ENCODE measurements at regions not wholly inside any gene's neighbourhood (a gene's known extent, or its start where the extent isn't known, plus 50 kb on each side); places are given as distances from the start of the nearest gene placed in this dataset.
"Not testable (repeated sequence)": the region's sequence is repeated elsewhere in the genome, so short reads cannot be mapped to it uniquely, and the experiment has no call there.

DNA sequence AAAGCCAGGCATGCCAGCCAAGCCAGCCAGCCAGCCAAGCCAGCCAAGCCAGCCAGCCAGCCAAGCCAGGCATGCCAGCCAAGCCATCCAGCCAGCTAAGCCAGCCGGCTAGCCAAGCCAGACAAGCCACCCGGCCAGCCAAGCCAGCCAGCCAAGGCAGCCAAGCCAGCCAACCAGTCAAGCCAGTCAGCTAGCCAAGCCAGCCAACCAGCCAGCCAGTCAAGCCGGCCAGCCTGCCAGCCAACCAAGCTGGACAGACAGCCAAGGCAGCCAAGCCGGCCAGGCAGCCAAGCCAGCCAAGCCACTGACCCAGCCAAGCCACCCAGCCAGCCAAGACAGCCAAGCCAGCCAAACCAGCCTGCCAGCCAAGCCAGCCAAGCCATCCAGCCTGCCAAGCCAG, 326.9 kb upstream of the PLGLB2 start:
- not testable (repeated sequence) for DNase-seq (ENCODE audit: low read depth, low spot score); H3K4me1 Mint-ChIP-seq; H3K27ac Mint-ChIP-seq (ENCODE audit: unreplicated experiment); H3K36me3 Mint-ChIP-seq (ENCODE audit: low read depth); H3K9me3 Mint-ChIP-seq; H3K27me3 Mint-ChIP-seq (ENCODE audit: low read depth); H3K4me3 Mint-ChIP-seq

DNA sequence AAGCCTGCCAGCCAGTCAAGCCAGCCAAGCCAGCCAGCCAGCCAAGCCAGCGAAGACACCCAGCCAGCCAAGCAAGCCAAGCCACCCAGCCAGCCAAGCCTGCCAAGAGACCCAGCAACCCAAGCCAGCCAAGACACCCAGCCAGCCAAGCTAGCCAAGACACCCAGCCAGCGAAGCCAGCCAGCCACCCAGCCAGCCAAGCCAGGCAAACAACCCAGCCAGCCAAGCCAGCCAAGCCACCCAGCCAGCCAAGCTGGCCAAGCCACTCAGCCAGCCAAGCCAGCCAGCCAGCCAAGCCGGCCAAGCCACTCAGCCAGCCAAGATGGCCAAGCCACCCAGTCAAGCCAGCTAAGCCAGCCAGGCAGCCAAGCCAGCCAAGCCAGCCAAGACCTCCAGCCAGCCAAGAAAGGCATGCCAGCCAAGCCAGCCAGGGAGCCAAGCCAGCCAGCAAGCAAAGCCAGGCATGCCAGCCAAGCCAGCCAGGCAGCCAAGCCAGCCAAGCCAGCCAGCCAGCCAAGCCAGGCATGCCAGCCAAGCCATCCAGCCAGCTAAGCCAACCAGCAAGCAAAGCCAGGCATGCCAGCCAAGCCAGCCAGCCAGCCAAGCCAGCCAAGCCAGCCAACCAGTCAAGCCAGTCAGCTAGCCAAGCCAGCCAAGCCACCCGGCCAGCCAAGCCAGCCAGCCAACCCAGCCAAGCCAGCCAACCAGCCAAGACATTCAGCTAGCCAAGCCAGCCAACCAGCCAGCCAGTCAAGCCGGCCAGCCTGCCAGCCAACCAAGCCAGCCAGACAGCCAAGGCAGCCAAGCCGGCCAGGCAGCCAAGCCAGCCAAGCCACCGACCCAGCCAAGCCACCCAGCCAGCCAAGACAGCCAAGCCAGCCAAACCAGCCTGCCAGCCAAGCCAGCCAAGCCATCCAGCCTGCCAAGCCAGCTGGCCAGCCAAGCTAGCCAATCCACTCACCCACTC, 323.8 kb upstream of the PLGLB2 start:
- not testable (repeated sequence) for H3K27ac Mint-ChIP-seq (ENCODE audit: unreplicated experiment); H3K9me3 Mint-ChIP-seq; H3K4me3 Mint-ChIP-seq; H3K4me1 Mint-ChIP-seq; H3K36me3 Mint-ChIP-seq (ENCODE audit: low read depth); H3K27me3 Mint-ChIP-seq (ENCODE audit: low read depth); DNase-seq (ENCODE audit: low read depth, low spot score)

DNA sequence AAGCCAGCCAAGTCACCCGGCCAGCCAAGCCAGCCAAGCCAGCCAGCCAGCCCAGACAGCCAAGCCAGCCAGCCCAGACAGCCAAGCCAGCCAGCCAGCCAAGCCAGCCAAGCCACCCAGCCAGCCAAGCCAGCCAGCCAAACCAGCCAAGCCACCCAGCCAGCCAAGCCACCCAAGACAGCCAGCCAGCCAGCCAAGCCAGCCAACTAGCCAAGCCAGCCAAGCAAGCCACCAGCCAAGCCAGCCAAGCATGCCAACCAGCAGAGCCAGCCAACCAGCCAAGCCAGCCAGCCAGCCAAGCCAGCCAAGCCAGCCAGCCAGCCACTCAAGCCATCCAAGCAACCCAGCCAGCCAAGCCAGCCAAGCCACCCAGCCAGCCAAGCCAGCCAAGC, 323.1 kb upstream of the PLGLB2 start:
- not testable (repeated sequence) for H3K27ac Mint-ChIP-seq (ENCODE audit: unreplicated experiment); DNase-seq (ENCODE audit: low read depth, low spot score); H3K4me1 Mint-ChIP-seq

DNA sequence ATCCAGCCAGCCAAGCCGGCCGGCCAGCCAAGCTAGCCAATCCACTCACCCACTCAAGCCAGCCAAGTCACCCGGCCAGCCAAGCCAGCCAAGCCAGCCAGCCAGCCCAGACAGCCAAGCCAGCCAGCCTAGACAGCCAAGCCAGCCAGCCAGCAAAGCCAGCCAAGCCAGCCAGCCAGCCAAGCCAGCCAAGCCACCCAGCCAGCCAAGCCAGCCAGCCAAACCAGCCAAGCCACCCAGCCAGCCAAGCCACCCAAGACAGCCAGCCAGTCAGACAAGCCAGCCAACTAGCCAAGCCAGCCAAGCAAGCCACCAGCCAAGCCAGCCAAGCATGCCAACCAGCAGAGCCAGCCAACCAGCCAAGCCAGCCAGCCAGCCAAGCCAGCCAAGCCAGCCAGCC, 322.7 kb upstream of the PLGLB2 start:
- H3K36me3 Mint-ChIP-seq (ENCODE audit: low read depth), result not testable (repeated sequence)

More for the DNA sequence above, 323.1 kb upstream of the PLGLB2 start:
- H3K9me3 Mint-ChIP-seq; H3K36me3 Mint-ChIP-seq (ENCODE audit: low read depth); H3K27me3 Mint-ChIP-seq (ENCODE audit: low read depth); H3K4me3 Mint-ChIP-seq: not testable (repeated sequence)

DNA sequence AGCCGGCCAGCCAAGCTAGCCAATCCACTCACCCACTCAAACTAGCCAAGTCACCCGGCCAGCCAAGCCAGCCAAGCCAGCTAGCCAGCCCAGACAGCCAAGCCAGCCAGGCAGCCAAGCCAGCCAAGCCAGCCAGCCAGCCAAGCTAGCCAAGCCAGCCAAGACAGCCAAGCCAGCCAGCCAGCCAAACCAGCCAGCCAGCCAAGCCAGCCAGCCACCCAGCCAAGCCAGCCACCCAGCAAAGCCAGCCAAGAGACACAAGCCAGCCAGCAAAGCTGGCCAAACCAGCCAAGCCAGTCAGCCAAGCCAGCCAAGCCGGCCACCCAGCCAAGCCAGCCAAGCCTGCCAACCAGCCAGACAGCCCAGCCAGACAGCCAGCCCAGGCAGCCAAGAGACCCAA, 322.2 kb upstream of the PLGLB2 start:
- not testable (repeated sequence) for H3K4me3 Mint-ChIP-seq; H3K36me3 Mint-ChIP-seq (ENCODE audit: low read depth)

More for the DNA sequence above, 322.7 kb upstream of the PLGLB2 start:
- not testable (repeated sequence) for H3K27ac Mint-ChIP-seq (ENCODE audit: unreplicated experiment); H3K4me1 Mint-ChIP-seq; H3K27me3 Mint-ChIP-seq (ENCODE audit: low read depth); DNase-seq (ENCODE audit: low read depth, low spot score); H3K9me3 Mint-ChIP-seq; H3K4me3 Mint-ChIP-seq

DNA sequence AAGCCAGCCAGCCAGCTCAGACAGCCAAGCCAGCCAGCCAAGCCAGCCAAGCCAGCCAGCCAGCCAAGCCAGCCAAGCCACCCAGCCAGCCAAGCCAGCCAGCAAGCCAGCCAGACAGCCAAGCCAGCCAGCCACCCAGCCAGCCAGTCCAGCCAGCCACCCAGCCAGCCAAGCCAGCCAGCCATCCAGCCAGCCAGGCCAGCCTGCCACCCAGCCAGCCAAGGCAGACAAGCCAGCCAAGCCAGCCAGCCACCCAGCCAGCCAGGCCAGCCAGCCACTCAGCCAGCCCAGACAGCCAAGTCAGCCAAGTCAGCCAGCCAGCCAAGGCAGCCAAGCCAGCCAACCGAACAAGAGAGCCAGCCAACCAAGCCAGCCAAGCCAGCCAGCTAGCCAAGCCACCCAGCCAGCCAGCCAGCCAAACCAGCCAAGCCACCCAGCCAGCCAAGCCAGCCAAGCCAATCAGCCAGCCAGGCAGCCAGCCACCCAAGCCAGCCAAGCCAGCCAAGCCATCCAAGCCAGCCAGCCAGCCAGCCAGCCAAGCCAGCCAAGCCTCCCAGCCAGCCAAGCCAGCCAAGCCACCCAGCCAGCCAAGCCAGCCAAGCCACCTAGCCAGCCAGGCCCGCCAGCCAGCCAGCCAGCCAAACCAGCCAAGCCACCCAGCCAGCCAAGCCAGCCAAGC, 319.3 kb upstream of the PLGLB2 start:
- not testable (repeated sequence) for H3K27me3 Mint-ChIP-seq (ENCODE audit: low read depth); H3K9me3 Mint-ChIP-seq; DNase-seq (ENCODE audit: low read depth, low spot score); H3K4me1 Mint-ChIP-seq; H3K4me3 Mint-ChIP-seq; H3K36me3 Mint-ChIP-seq (ENCODE audit: low read depth); H3K27ac Mint-ChIP-seq (ENCODE audit: unreplicated experiment)

More for the DNA sequence above, 322.2 kb upstream of the PLGLB2 start:
- not testable (repeated sequence) for H3K9me3 Mint-ChIP-seq; DNase-seq (ENCODE audit: low read depth, low spot score); H3K4me1 Mint-ChIP-seq; H3K27ac Mint-ChIP-seq (ENCODE audit: unreplicated experiment); H3K27me3 Mint-ChIP-seq (ENCODE audit: low read depth)

DNA sequence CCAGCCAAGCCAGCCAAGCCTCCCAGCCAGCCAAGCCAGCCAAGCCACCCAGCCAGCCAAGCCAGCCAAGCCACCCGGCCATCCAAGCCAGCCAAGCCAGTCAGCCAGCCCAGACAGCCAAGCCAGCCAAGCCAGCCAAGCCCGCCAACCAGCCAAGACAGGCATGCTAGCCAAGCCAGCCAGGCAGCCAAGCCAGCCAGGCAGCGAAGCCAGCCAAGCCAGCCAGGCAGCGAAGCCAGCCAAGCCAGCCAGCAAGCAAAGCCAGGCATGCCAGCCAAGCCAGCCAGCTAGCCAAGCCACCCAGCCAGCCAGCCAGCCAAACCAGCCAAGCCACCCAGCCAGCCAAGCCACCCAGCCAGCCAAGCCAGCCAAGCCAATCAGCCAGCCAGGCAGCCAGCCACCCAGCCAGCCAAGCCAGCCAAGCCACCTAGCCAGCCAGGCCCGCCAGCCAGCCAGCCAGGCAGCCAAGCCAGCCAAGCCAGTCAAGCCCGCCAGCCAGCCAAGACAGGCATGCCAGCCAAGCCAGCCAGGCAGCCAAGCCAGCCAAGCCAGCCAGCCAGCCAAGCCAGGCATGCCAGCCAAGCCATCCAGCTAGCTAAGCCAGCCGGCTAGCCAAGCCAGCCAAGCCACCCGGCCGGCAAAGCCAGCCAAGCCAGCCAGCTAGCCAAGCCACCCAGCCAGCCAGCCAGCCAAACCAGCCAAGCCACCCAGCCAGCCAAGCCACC, 318.5 kb upstream of the PLGLB2 start:
- H3K4me1 Mint-ChIP-seq; H3K27ac Mint-ChIP-seq (ENCODE audit: unreplicated experiment); H3K9me3 Mint-ChIP-seq; DNase-seq (ENCODE audit: low read depth, low spot score); H3K36me3 Mint-ChIP-seq (ENCODE audit: low read depth); H3K27me3 Mint-ChIP-seq (ENCODE audit: low read depth); H3K4me3 Mint-ChIP-seq: not testable (repeated sequence)

DNA sequence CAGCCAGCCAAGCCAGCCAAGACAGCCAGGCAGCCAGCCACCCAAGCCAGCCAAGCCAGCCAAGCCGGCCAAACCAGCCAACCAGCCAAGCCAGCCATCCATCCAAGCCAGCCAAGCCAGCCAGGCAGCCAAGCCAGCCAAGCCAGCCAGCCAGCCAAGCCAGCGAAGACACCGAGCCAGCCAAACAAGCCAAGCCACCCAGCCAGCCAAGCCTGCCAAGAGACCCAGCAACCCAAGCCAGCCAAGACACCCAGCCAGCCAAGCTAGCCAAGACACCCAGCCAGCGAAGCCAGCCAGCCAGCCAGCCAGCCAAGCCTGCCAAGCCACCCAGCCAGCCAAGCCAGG, 318.0 kb upstream of the PLGLB2 start:
- not testable (repeated sequence) for H3K27me3 Mint-ChIP-seq (ENCODE audit: low read depth); DNase-seq (ENCODE audit: low read depth, low spot score); H3K36me3 Mint-ChIP-seq (ENCODE audit: low read depth); H3K27ac Mint-ChIP-seq (ENCODE audit: unreplicated experiment); H3K4me1 Mint-ChIP-seq; H3K4me3 Mint-ChIP-seq; H3K9me3 Mint-ChIP-seq

DNA sequence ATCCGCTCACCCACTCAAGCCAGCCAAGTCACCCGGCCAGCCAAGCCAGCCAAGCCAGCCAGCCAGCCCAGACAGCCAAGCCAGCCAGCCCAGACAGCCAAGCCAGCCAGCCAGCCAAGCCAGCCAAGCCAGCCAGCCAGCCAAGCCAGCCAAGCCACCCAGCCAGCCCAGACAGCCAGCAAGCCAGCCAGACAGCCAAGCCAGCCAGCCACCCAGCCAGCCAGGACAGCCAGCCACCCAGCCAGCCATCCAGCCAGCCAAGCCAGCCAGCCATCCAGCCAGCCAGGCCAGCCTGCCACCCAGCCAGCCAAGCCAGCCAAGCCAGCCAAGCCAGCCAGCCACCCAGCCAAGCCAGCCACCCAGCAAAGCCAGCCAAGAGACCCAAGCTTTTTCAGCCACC, 316.8 kb upstream of the PLGLB2 start:
- H3K36me3 Mint-ChIP-seq (ENCODE audit: low read depth); H3K9me3 Mint-ChIP-seq; H3K4me3 Mint-ChIP-seq; H3K27me3 Mint-ChIP-seq (ENCODE audit: low read depth); DNase-seq (ENCODE audit: low read depth, low spot score); H3K4me1 Mint-ChIP-seq; H3K27ac Mint-ChIP-seq (ENCODE audit: unreplicated experiment): not testable (repeated sequence)

DNA sequence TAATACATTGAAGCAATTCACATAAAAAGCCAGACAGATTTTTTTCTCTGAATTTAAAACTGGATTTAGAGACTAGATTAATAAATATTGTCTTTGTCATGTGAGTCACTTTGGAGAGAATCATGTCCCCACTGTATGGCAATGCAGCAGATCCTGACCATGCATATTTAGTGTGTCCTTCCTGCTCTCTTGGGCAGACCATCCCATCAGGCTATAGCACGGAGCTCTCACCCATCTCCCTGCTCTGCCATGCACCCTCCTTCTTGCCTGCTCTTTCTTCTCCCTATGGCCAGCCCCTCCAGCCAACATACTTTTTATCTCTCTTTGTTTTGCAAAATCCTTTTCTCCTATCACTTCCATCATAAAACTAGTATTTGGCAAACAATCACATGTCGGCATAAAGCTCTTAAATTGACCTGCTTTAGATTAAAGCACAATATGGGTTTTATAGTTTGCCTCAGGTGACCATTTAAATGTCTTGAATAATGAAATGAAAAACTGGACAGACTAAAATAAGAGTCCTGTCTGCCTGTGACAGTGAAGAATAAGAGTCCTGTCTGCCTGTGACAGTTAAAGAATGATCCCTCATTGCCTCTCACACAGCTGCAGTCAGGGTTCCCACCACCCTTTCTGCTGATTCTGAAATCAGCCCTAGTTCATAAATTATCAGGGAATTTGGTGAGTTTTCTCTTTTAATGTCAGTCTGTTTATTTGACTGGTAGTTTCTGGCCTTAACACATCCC, 315.0 kb upstream of the PLGLB2 start:
- not testable (repeated sequence) for H3K36me3 Mint-ChIP-seq (ENCODE audit: low read depth); H3K27ac Mint-ChIP-seq (ENCODE audit: unreplicated experiment); H3K27me3 Mint-ChIP-seq (ENCODE audit: low read depth); H3K4me1 Mint-ChIP-seq; H3K9me3 Mint-ChIP-seq; DNase-seq (ENCODE audit: low read depth, low spot score); H3K4me3 Mint-ChIP-seq

DNA sequence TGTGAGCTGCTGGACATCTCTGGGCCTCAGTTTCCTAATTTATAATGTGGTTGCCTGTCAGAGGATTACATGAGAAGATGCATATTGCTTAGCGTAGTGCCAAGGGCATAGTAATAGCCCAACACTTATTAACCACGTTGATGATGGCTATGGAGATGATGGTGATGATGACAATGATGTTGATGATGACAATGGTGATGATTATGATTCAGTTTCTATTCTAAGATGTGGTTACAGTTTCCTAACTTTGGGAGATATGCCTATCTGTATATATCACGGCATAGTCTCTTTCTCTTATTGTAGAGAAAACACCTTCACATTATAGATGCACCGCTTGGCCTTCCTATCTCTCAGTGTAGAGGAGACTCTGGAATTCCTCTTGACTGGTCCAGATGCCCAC, 311.9 kb upstream of the PLGLB2 start:
- H3K27me3 Mint-ChIP-seq (ENCODE audit: low read depth); H3K36me3 Mint-ChIP-seq (ENCODE audit: low read depth); H3K27ac Mint-ChIP-seq (ENCODE audit: unreplicated experiment); H3K9me3 Mint-ChIP-seq; H3K4me1 Mint-ChIP-seq; H3K4me3 Mint-ChIP-seq; DNase-seq (ENCODE audit: low read depth, low spot score): not testable (repeated sequence)

DNA sequence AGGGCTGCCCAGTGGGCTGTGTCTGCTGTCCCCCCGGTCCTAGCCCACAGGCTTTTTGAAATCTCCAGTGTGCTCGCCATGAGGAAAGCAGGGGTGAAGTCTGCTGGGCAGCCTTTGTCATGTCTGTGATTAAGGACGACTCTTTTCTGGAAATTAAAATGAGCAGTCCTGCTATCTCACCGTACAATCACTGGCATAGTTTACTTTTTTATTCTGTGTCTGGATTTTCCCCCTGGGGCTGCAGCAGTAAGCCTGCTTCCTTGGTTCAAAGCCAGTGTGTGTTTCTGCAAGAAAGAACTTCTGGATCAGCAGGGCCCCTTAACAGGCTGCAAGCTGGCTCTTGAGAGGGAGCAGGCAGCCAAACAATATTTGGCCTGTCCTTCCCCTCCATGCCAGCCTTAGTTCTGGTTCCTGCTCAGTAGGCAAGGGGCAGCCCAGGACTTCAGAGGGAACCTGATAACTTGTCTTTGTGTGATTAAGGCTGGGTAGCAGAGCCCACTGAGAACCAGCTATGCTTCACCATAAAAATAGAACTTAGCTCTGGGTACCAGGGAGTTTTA, 310.1 kb upstream of the PLGLB2 start:
- not testable (repeated sequence) for H3K27me3 Mint-ChIP-seq (ENCODE audit: low read depth); H3K9me3 Mint-ChIP-seq; H3K36me3 Mint-ChIP-seq (ENCODE audit: low read depth); DNase-seq (ENCODE audit: low read depth, low spot score); H3K27ac Mint-ChIP-seq (ENCODE audit: unreplicated experiment); H3K4me3 Mint-ChIP-seq; H3K4me1 Mint-ChIP-seq
